ENCODE measurements at regions not wholly inside any gene's neighbourhood (a gene's known extent, or its start where the extent isn't known, plus 50 kb on each side); places are given as distances from the start of the nearest gene placed in this dataset.

DNA sequence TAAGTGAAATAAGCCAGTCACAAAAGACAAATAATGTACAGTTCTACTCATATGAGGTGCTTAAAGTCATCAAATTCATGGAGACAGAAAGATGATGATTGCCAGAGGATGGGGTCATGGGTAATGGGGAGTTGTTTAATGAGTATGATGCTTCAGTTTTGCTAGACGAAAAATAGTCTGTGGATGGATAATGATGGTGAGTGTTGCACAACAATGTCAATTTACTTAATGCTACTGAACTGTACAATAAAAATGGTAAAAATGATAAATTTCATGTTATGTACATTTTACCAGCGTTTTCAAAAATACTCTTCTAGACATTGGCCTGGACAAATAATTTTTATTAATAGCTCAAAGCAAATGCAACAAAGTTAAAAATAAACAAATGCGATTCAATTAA is 118.5 kb upstream of the KYNU start (continued):
- TF ChIP-seq RAD21 (IDR thresholded peaks at IDR 0.05 in 1 of 2, conservative IDR thresholded peaks at IDR 0.05 in 1 of 2; ENCODE audit: low read depth in 2 of 2, low read length in 2 of 2) = no peak
- TF ChIP-seq NANOG (IDR thresholded peaks at IDR 0.05; ENCODE audit: insufficient read depth, low read depth, low read length, poor library complexity, severe bottlenecking) = no peak
- no peak for TF ChIP-seq HDAC2 (IDR thresholded peaks at IDR 0.05; ENCODE audit: borderline replicate concordance in 1 of 2, low read depth in 2 of 2, low read length in 2 of 2)
- TF ChIP-seq SP2 (IDR thresholded peaks at IDR 0.05; ENCODE audit: low read length) = no peak
- TF ChIP-seq SIX5 (IDR thresholded peaks at IDR 0.05; ENCODE audit: low read depth, low read length) = no peak
- no peak for TF ChIP-seq TBP (IDR thresholded peaks at IDR 0.05; ENCODE audit: low read depth, low read length)
- TF ChIP-seq TAF7 (optimal IDR thresholded peaks at IDR 0.05; ENCODE audit: borderline replicate concordance, low read depth, low read length) = no peak
- TF ChIP-seq SRF (IDR thresholded peaks at IDR 0.05; ENCODE audit: low read depth, low read length) = no peak

Measured in H1 (cell line).